GM18907 (cell line): ENCODE measurements at regions not wholly inside any gene's neighbourhood (a gene's known extent, or its start where the extent isn't known, plus 50 kb on each side); places are given as distances from the start of the nearest gene placed in this dataset.

Experiments
- ATAC-seq: cut with Tn5 transposase; IDR thresholded peaks from one replicate; pipeline ENCODE4 v1.9.1; 2021; ENCODE audit warnings: mild to moderate bottlenecking, moderate library complexity; ENCODE audit not compliant: unreplicated experiment

- ATAC-seq, result no peak
These were observed 139.9 kb downstream of the GADD45G start for GRCh38 chr9:89744730-89745129.

- ATAC-seq, result no peak
These were observed 141.0 kb downstream of the GADD45G start for GRCh38 chr9:89745601-89746376.

DNA sequence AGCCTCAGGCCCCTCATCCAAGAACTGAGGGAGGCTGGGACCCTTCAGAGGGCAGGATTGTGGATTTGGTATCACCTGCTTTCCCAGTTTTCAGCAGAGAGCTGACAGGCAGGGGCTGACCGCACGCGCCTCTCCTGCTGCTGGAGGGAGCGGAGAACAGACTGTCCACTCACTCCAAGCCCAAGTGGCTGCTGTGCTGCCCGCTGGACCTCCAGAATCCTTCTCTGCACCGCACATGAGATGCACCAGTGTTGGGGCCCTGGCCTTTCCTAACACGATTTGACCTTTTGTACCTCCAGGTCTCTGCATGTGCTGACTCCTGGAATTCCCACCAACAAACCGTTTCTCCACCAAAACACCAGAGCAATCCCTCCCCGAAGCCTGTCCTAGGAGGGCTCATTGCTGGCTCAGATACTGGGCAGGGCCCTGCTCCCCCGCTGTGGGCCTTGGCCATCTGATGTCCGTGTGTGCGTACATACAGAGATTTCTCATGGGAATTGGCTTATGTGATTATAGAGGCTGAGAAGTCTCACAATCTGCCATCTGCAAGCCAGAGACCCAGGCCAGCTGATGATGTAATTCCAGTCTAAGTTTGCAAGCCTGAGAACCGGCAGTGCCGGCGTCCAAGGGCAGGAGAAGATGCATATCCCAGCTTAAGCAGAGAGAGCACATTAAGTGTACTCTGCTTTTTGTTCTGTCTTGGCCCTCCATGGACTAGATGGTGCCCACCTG lies 141.7 kb downstream of the GADD45G start:
- no peak for ATAC-seq

- no peak for ATAC-seq
These were observed 142.8 kb downstream of the GADD45G start for GRCh38 chr9:89747596-89747995.

- no peak for ATAC-seq
These were observed 143.3 kb downstream of the GADD45G start for GRCh38 chr9:89748021-89748670.

GRCh38 chr9:89748831-89749499 lies 144.2 kb downstream of the GADD45G start:
- no peak for ATAC-seq

DNA sequence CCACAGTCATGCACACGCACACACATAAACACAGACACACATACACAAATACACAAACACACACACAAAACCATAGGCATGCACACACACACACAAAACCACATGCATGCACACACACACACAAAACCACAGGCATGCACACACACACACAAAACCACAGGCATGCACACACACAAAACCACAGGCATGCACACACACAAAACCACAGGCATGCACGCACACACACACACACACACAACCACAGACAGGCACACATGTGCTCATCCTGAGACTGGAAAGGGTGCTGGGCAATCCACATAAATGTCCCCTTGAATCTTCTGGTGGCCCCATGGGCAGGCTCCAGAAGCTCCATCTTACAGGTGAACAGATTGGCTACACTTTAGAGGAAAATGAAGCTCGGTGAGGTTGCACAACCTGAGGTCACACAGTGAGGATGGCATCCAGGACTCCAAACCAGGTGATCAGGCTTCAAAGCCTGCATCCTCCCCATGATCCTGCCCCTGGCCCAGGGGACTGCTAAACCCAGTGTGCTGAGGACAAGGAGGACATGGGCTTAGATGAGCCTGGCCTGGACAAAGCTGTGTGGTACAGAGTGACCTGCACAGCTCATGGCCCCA lies 144.8 kb downstream of the GADD45G start:
- no peak for ATAC-seq

GRCh38 chr9:89750117-89750791 lies 145.4 kb downstream of the GADD45G start:
- no peak for ATAC-seq

GRCh38 chr9:89751079-89751825 lies 146.4 kb downstream of the GADD45G start:
- no peak for ATAC-seq

GRCh38 chr9:89752154-89752553 lies 147.3 kb downstream of the GADD45G start:
- ATAC-seq, result no peak

- ATAC-seq, result no peak
These were observed 148.8 kb downstream of the GADD45G start for GRCh38 chr9:89753472-89754055.

DNA sequence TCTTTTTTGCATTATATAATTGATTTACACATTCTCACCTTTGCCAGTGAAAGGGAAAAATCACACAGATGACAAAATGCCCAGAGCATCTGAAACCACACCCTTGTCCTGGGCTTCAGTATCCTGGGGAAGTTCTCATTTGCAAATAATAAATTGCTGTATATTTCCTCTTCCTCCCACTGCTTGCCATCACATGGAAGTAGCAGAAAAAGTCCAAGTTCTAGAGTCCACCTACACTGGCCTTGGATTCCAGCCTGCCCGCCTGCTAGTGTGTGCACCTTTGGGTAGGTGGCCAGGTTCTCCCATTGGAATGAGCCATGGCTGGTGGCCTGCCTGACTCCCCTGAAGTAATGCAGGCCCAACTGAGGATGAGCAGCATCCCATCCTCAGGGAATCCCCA lies 149.4 kb downstream of the GADD45G start:
- ATAC-seq, result no peak

- no peak for ATAC-seq
These were observed 151.0 kb downstream of the GADD45G start for GRCh38 chr9:89755821-89756220.

DNA sequence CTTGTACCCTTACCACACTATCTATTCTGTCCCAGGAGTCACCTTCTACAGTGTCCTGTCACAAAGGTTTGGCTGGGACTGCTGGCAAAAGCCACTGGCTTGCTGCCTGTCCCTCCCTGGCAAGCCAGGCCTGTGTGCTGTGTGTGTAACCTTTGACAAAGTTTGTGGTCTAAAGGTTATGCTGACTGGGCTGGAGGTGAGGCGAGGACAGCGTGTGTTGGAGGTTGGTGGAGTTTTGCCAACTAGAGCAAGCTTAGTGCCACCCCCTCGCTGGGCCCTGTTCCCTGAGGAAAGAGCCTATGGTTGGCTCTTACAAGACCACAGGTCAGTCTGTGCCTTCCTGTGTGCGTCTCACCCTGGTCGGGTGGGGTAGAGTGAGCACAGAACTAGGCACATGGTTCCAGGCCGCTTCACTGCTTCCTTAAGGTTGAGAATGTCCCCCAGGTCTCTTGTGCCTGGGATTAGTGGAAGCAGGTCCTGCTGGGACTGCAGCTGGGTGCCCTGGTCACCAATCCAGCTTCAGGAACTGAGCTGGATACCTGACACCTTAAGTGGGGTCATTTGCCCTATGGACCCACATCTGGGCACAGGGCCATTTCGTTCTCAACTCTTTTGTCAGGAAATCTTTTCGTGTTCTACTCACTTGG lies 152.2 kb downstream of the GADD45G start:
- ATAC-seq, result no peak

- ATAC-seq, result no peak
These were observed 153.1 kb downstream of the GADD45G start for GRCh38 chr9:89757776-89758528.

DNA sequence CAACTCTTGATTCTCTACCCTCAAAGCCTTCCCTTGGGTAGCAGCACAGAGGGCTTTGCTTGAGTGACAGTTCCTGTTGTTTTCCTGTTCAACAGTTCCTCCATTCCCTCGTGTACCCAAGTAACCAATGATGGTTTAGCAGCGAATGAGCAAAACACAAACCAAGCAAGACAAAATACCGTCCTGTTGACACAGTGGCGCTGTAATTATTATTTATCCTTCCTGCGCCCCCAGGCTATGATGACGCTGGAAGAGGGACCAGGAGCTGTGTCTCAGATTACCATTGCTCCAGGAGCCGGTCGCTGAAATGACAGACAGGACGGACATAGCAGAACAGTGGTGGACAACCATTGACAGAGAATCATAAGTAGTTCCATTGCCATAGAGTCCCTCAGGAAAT lies 154.8 kb downstream of the GADD45G start:
- no peak for ATAC-seq

- no peak for ATAC-seq
These were observed 155.3 kb downstream of the GADD45G start for GRCh38 chr9:89760123-89760522.

GRCh38 chr9:89764217-89764616 lies 159.4 kb downstream of the GADD45G start:
- ATAC-seq, result no peak
